H1 (cell line): ENCODE measurements at regions not wholly inside any gene's neighbourhood (a gene's known extent, or its start where the extent isn't known, plus 50 kb on each side); places are given as distances from the start of the nearest gene placed in this dataset.

Source experiments
- CTCF ChIA-PET: fragments of 300-600 bp; sonication (Branson Sonifier 250); formaldehyde crosslinking; loops from one replicate; lab custom pipeline; 2021; ENCODE audit not compliant: partially characterized antibody; lab: Charles Lee
- POLR2A ChIA-PET: fragments of 300-600 bp; sonication (Branson Sonifier 250); formaldehyde crosslinking; loops from one replicate; lab custom pipeline; 2021; ENCODE audit warnings: inconsistent platforms; ENCODE audit not compliant: partially characterized antibody; lab: Charles Lee
- DNase-seq, 2 experiments: peaks; one replicate each; pipeline versions ENCODE4 v3.0.0 to v3.0.0-alpha.2; 2010 to 2022; ENCODE audit warnings: low spot score in 2 of 2, low read depth in 1 of 2, mixed read lengths in 1 of 2
- FAIRE-seq: peaks from 2 replicates; lab custom pipeline; 2011; peaks lifted over from hg19 to GRCh38; lab: Jason Lieb, UNC
- H2AFZ ChIP-seq: 2 replicates; pipeline ENCODE4 v1.8.1; 2012; ENCODE audit warnings: low read length, inconsistent platforms
- H2AK5ac ChIP-seq: 2 replicates; pipeline ENCODE4 v1.6.1; 2013; ENCODE audit warnings: low read depth, low read length
- H2BK120ac ChIP-seq: replicated peaks from 2 replicates; pipeline ENCODE3; 2013; ENCODE audit warnings: low read depth, low read length, inconsistent platforms
- H2BK12ac ChIP-seq: 2 replicates; pipeline ENCODE4 v1.6.1; 2013; ENCODE audit warnings: low read depth, low read length
- H2BK15ac ChIP-seq: 2 replicates; pipeline ENCODE4 v1.6.1; 2013; ENCODE audit warnings: low read length
- H2BK20ac ChIP-seq: 2 replicates; pipeline ENCODE4 v1.6.1; 2013; ENCODE audit warnings: low read length
- H2BK5ac ChIP-seq: 2 replicates; pipeline ENCODE4 v1.6.1; 2013; ENCODE audit warnings: low read depth, low read length
- H3K14ac ChIP-seq: 2 replicates; pipeline ENCODE4 v1.6.1; 2013; ENCODE audit warnings: inconsistent platforms; ENCODE audit not compliant: insufficient read length
- H3K18ac ChIP-seq: 2 replicates; pipeline ENCODE4 v1.6.1; 2013; ENCODE audit warnings: low read length; ENCODE audit errors: extremely low read depth
- H3K23ac ChIP-seq: 2 replicates; pipeline ENCODE4 v1.6.1; 2013; ENCODE audit warnings: inconsistent platforms; ENCODE audit not compliant: insufficient read length
- H3K23me2 ChIP-seq: 2 replicates; pipeline ENCODE4 v1.6.1; 2013; ENCODE audit warnings: low read depth, low read length
- H3K27ac ChIP-seq: 2 replicates; pipeline ENCODE4 v1.6.1; 2011; ENCODE audit warnings: low read depth, low read length, inconsistent platforms
- H3K27me3 ChIP-seq, 4 experiments: replicated peaks in 1 of 4; 1 replicate in 1 of 4; 2 replicates in 3 of 4; pipeline versions ENCODE4 v1.6.1 to v1.8.1; 2011 to 2013; ENCODE audit warnings: low read length in 3 of 4, mild to moderate bottlenecking in 3 of 4, inconsistent platforms in 2 of 4, mixed read lengths in 2 of 4, moderate library complexity in 1 of 4; ENCODE audit not compliant: control insufficient read depth in 3 of 4, insufficient read depth in 3 of 4; ENCODE audit errors: extremely low read depth in 1 of 4
- H3K36me3 ChIP-seq, 4 experiments: 2 replicates each; pipeline versions ENCODE4 v1.6.1 to v1.8.1; 2011 to 2013; ENCODE audit warnings: mild to moderate bottlenecking in 4 of 4, low read length in 3 of 4, moderate library complexity in 2 of 4, control low read depth in 1 of 4, inconsistent platforms in 1 of 4; ENCODE audit not compliant: insufficient read depth in 4 of 4, control insufficient read depth in 2 of 4
- H3K4ac ChIP-seq: replicated peaks from 2 replicates; pipeline ENCODE3; 2013; ENCODE audit warnings: low read length, low read depth, mixed read lengths, inconsistent platforms; ENCODE audit not compliant: insufficient read length
- H3K4me1 ChIP-seq, 4 experiments: replicated peaks in 1 of 4; 1 replicate in 1 of 4; 2 replicates in 3 of 4; pipeline versions ENCODE4 v1.6.1 to v1.8.1; 2011 to 2013; ENCODE audit warnings: low read length in 3 of 4, inconsistent platforms in 2 of 4, mixed read lengths in 1 of 4; ENCODE audit not compliant: insufficient read depth in 4 of 4, control insufficient read depth in 3 of 4
- H3K4me2 ChIP-seq, 2 experiments: 2 replicates each; pipeline versions ENCODE4 v1.6.1 to v1.8.1; 2011 to 2013; ENCODE audit warnings: low read depth in 2 of 2, low read length in 2 of 2, control low read depth in 1 of 2, inconsistent platforms in 1 of 2, mild to moderate bottlenecking in 1 of 2; ENCODE audit not compliant: insufficient read depth in 1 of 2
- H3K4me3 ChIP-seq, 4 experiments: fragments of 200-600, 300-600 bp in 1 of 4; sonication (generic), shearing (Covaris generic), sonication (Bioruptor Twin) in 1 of 4; 2 replicates each; pipeline versions ENCODE4 v1.5.1 to v1.8.1; 2011 to 2016; ENCODE audit warnings: low read length in 4 of 4, low read depth in 3 of 4, control low read depth in 2 of 4, inconsistent platforms in 2 of 4, mild to moderate bottlenecking in 2 of 4, mixed read lengths in 1 of 4, moderate library complexity in 1 of 4; ENCODE audit not compliant: insufficient read depth in 2 of 4; ENCODE audit errors: extremely low read depth in 1 of 4
- H3K56ac ChIP-seq: replicated peaks from 2 replicates; pipeline ENCODE3; 2013; ENCODE audit warnings: low read depth, mild to moderate bottlenecking, mixed read lengths, low read length, inconsistent platforms; ENCODE audit not compliant: insufficient read length
- H3K79me1 ChIP-seq: 2 replicates; pipeline ENCODE4 v1.6.1; 2013; ENCODE audit warnings: low read depth, low read length, control low read depth
- H3K79me2 ChIP-seq, 2 experiments: 2 replicates each; pipeline versions ENCODE4 v1.6.1 to v1.8.1; 2012 to 2013; ENCODE audit warnings: low read length in 2 of 2, mild to moderate bottlenecking in 2 of 2, inconsistent platforms in 1 of 2; ENCODE audit not compliant: insufficient read depth in 2 of 2, control insufficient read depth in 1 of 2
- H3K9ac ChIP-seq, 4 experiments: replicated peaks in 1 of 4; 1 replicate in 1 of 4; 2 replicates in 3 of 4; pipeline versions ENCODE4 v1.6.1 to v1.8.1; 2011 to 2013; ENCODE audit warnings: low read depth in 3 of 4, low read length in 3 of 4, control low read depth in 2 of 4, mild to moderate bottlenecking in 2 of 4, moderate library complexity in 2 of 4, inconsistent platforms in 1 of 4; ENCODE audit errors: extremely low read depth in 1 of 4
- H3K9me3 ChIP-seq, 2 experiments: 2 replicates each; pipeline versions ENCODE4 v1.6.1 to v1.8.1; 2012 to 2013; ENCODE audit warnings: mild to moderate bottlenecking in 2 of 2, moderate library complexity in 2 of 2, control low read depth in 1 of 2, inconsistent platforms in 1 of 2, low read depth in 1 of 2, low read length in 1 of 2, mixed read lengths in 1 of 2; ENCODE audit not compliant: insufficient read depth in 2 of 2
- H4K20me1 ChIP-seq, 2 experiments: replicated peaks in 1 of 2; 2 replicates each; pipeline versions ENCODE3 to v1.8.1; 2011 to 2013; ENCODE audit warnings: inconsistent platforms in 2 of 2, low read length in 2 of 2, mild to moderate bottlenecking in 1 of 2; ENCODE audit not compliant: insufficient read depth in 2 of 2, control insufficient read depth in 1 of 2
- H4K5ac ChIP-seq: 2 replicates; pipeline ENCODE4 v1.6.1; 2013; ENCODE audit warnings: low read length, low read depth, mixed read lengths, inconsistent platforms; ENCODE audit not compliant: insufficient read length
- H4K8ac ChIP-seq: 2 replicates; pipeline ENCODE4 v1.8.0; 2013; ENCODE audit warnings: mild to moderate bottlenecking, moderate library complexity, low read length, inconsistent platforms; ENCODE audit not compliant: insufficient read depth; ENCODE audit errors: extremely low read depth
- H4K91ac ChIP-seq: replicated peaks from 2 replicates; pipeline ENCODE3; 2013; ENCODE audit warnings: low read length, mixed read lengths, inconsistent platforms; ENCODE audit not compliant: insufficient read length
- CBX8 ChIP-seq: fragments of 300-800, 300-1000 bp; sonication (generic); IDR thresholded peaks from 2 replicates; pipeline ENCODE4 v1.7.1; 2016; ENCODE audit warnings: low read depth, low read length, borderline replicate concordance
- EP300 ChIP-seq, 2 experiments: IDR thresholded peaks; 1 replicate in 1 of 2; 2 replicates in 1 of 2; pipeline ENCODE4 v1.6.1; 2011 to 2012; ENCODE audit warnings: low read depth in 2 of 2, low read length in 2 of 2, mild to moderate bottlenecking in 2 of 2, borderline replicate concordance in 1 of 2, inconsistent platforms in 1 of 2, moderate library complexity in 1 of 2
- GTF2F1 ChIP-seq: IDR thresholded peaks from 2 replicates; pipeline ENCODE4 v1.6.1; 2012; ENCODE audit warnings: low read depth, low read length, improper control_type of control experiment, borderline replicate concordance
- HDAC2 ChIP-seq, 2 experiments: fragments of 300-600 bp in 1 of 2; sonication (generic) in 1 of 2; IDR thresholded peaks; 2 replicates each; pipeline ENCODE4 v1.6.1; 2011 to 2012; ENCODE audit warnings: low read depth in 2 of 2, low read length in 2 of 2, mild to moderate bottlenecking in 2 of 2, moderate library complexity in 2 of 2, borderline replicate concordance in 1 of 2, inconsistent platforms in 1 of 2
- JUN ChIP-seq: IDR thresholded peaks from 2 replicates; pipeline ENCODE4 v1.6.1; 2011; ENCODE audit warnings: low read depth, mild to moderate bottlenecking, improper control_type of control experiment, low read length
- KDM1A ChIP-seq: fragments of 200-600, 300-600 bp; sonication (generic); IDR thresholded peaks from 2 replicates; pipeline ENCODE4 v1.7.1; 2016; ENCODE audit warnings: mild to moderate bottlenecking, low read length, borderline replicate concordance
- POLR2A ChIP-seq, 2 experiments: IDR thresholded peaks; 1 replicate in 1 of 2; 2 replicates in 1 of 2; pipeline ENCODE4 v1.6.1; 2011; ENCODE audit warnings: low read depth in 2 of 2, low read length in 2 of 2, mild to moderate bottlenecking in 2 of 2; ENCODE audit errors: control extremely low read depth in 1 of 2
- RNF2 ChIP-seq: fragments of 200-900, 300-1000 bp; sonication (generic); IDR thresholded peaks from 2 replicates; pipeline ENCODE4 v1.7.1; 2016; ENCODE audit warnings: borderline replicate concordance, low read depth, mild to moderate bottlenecking, antibody characterized with exemption, low read length; ENCODE audit not compliant: poor library complexity, severe bottlenecking; ENCODE audit errors: missing control alignments
- SP2 ChIP-seq: IDR thresholded peaks from 2 replicates; pipeline ENCODE4 v1.6.1; 2012; ENCODE audit warnings: mild to moderate bottlenecking, low read length, inconsistent platforms
- SP4 ChIP-seq: IDR thresholded peaks from 2 replicates; pipeline ENCODE4 v1.6.1; 2012; ENCODE audit warnings: low read length, inconsistent platforms
- SUZ12 ChIP-seq: fragments of 200-600 bp; sonication (generic); IDR thresholded peaks from 2 replicates; pipeline ENCODE4 v1.6.1; 2012; ENCODE audit warnings: mild to moderate bottlenecking, inconsistent platforms, low read length, moderate library complexity, mixed read lengths
- ZNF274 ChIP-seq: IDR thresholded peaks from 2 replicates; pipeline ENCODE4 v1.7.0; 2012; ENCODE audit warnings: low read length, borderline replicate concordance; ENCODE audit errors: extremely low read depth
- WGBS, 2 experiments: shearing (Covaris generic) in 1 of 2; methylation state at CpG; one replicate each; pipeline versions ENCODE4 v1.1.6 to v1.1.7; 2013 to 2015; ENCODE audit warnings: low lambda C conversion rate in 2 of 2, mixed read lengths in 2 of 2, inconsistent platforms in 1 of 2, low coverage in 1 of 2, missing lambda C conversion rate in 1 of 2; ENCODE audit not compliant: insufficient replicate concordance in 2 of 2, insufficient coverage in 1 of 2, insufficient read length in 1 of 2; ENCODE audit errors: extremely low coverage in 1 of 2, missing lambda C conversion rate in 1 of 2; 5-methylcytosine and 5-hydroxymethylcytosine counted together

DNA sequence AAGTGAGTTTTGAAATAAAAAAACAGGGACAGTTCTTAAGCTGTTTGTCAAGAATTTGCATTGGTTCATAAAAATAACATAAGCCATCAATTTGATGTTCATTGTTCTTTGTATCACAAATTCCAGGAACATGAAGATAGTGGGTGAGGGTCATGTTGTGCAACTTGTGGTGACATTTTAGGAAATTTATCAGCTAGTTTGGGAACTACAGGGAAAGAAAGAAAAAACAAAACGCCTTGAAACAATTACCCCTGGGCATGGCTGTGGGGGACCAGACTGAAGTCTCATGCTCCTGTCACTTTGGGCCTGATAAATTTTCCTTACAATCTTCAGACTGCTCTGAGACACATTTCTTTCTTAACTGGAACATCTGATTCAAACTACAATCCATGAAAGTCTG is 207.1 kb upstream of the CLINT1 start:
- Histone ChIP-seq H2BK5ac (no peak overlapping the region), H3K9me3 (no peaks in the 10 kb centered on the region), H2BK15ac (no peak overlapping the region), H3K79me1 (no peaks in the 10 kb centered on the region), H4K91ac (no peak overlapping the region), H4K5ac (no peak overlapping the region), H3K27me3 (no peaks in the 10 kb centered on the region), H3K27ac (no peak overlapping the region), H3K23ac (no peak overlapping the region), H3K18ac (no peak overlapping the region), H3K4me3 (no peak overlapping the region), H3K9ac (no peak overlapping the region), H2BK20ac (no peak overlapping the region), H3K4ac (no peak overlapping the region), H2AFZ (no peak overlapping the region), H4K20me1 (no peaks in the 10 kb centered on the region), H3K56ac (no peak overlapping the region), H4K8ac (no peak overlapping the region), H3K14ac (no peak overlapping the region), H3K36me3 (no peaks in the 10 kb centered on the region), H3K4me2 (no peak overlapping the region), H3K23me2 (no peaks in the 10 kb centered on the region), H2BK120ac (no peak overlapping the region), H2BK12ac (no peak overlapping the region), H2AK5ac (no peak overlapping the region), H3K79me2 (no peaks in the 10 kb centered on the region), H3K4me1 (no peaks in the 10 kb centered on the region)
- CTCF ChIA-PET, result interaction anchor here (0.6 to 5.0 kb wide), 2 partner anchors 9 to 1046 kb away, joined by 3 to 31 read pairs; no protein-coding TSS in a partner anchor
- TF ChIP-seq CBX8, result no peak
- no peak for TF ChIP-seq POLR2A (IDR thresholded peaks at IDR 0.05; ENCODE audit: control extremely low read depth in 1 of 2, low read depth in 2 of 2, low read length in 2 of 2)
- TF ChIP-seq HDAC2 (IDR thresholded peaks at IDR 0.05; ENCODE audit: borderline replicate concordance in 1 of 2, low read depth in 2 of 2, low read length in 2 of 2), result no peak
- TF ChIP-seq RNF2, result no peak
- TF ChIP-seq EP300 (IDR thresholded peaks at IDR 0.05; ENCODE audit: borderline replicate concordance in 1 of 2, low read depth in 2 of 2, low read length in 2 of 2), result no peak
- no peak for TF ChIP-seq JUN
- TF ChIP-seq SP4, result no peak
- no peak for TF ChIP-seq GTF2F1
- no peak for TF ChIP-seq KDM1A
- no peak for TF ChIP-seq SP2
- TF ChIP-seq SUZ12, result no peak
- no peak for TF ChIP-seq ZNF274
- DNase-seq (no peak), FAIRE-seq (no peak)
- POLR2A ChIA-PET, result no interaction called here
- WGBS, 2 experiments, result 33% methylated on average over 1 of the region's 1 CpG; no CpG with 5 or more reads in 1 of the 2 experiments
